Heart left ventricle (tissue), 16 donors: ENCODE measurements at regions not wholly inside any gene's neighbourhood (a gene's known extent, or its start where the extent isn't known, plus 50 kb on each side); places are given as distances from the start of the nearest gene placed in this dataset.
A peak's percentile ranks its signal among the peaks of the same experiment; 100 is the strongest.

ENCODE experiments used
- ATAC-seq, 4 donors: fragments of 200-7000 bp; cut with Tn5 transposase; one replicate each; pipeline ENCODE4 v1.9.1; 2020 to 2022; ENCODE audit warnings: moderate library complexity in 4 of 4, mild to moderate bottlenecking in 3 of 4, moderate number of reproducible peaks in 1 of 4
- DNase-seq, 5 donors: peaks; one replicate each; pipeline ENCODE4 v3.0.0-alpha.2; 2020
- H3K27ac ChIP-seq, 12 donors: fragments of 200-600 bp; sonication (generic) in 4 of 12; one replicate each; pipeline versions ENCODE4 v1.5.0 to v1.8.0; 2016 to 2022; ENCODE audit warnings: mild to moderate bottlenecking in 2 of 12
- H3K27me3 ChIP-seq, 9 donors: fragments of 200-600 bp; sonication (generic) in 2 of 9; one replicate each; pipeline versions ENCODE4 v1.5.1 to v1.8.0; 2016 to 2022; ENCODE audit warnings: mild to moderate bottlenecking in 3 of 9
- H3K36me3 ChIP-seq, 9 donors: fragments of 200-600 bp; sonication (generic) in 2 of 9; one replicate each; pipeline versions ENCODE4 v1.5.0 to v1.8.0; 2018 to 2022; ENCODE audit warnings: mild to moderate bottlenecking in 2 of 9
- H3K4me1 ChIP-seq, 12 donors: fragments of 200-600 bp; sonication (generic) in 4 of 12; one replicate each; pipeline versions ENCODE4 v1.5.0 to v1.8.0; 2016 to 2022; ENCODE audit warnings: mild to moderate bottlenecking in 3 of 12
- H3K4me3 ChIP-seq, 12 donors: fragments of 200-600 bp; sonication (generic) in 4 of 12; one replicate each; pipeline versions ENCODE4 v1.5.0 to v1.8.0; 2017 to 2022; ENCODE audit warnings: mild to moderate bottlenecking in 9 of 12, moderate library complexity in 4 of 12
- H3K9me3 ChIP-seq, 12 donors: fragments of 200-600 bp; sonication (generic) in 4 of 12; one replicate each; pipeline versions ENCODE4 v1.5.0 to v1.8.0; 2016 to 2022; ENCODE audit warnings: mild to moderate bottlenecking in 1 of 12
- POLR2A ChIP-seq, 2 donors: fragments of 450-650 bp; IDR thresholded peaks; one replicate each; pipeline ENCODE4 v1.6.1; 2017; ENCODE audit warnings: antibody characterized with exemption in 2 of 2, mild to moderate bottlenecking in 2 of 2, moderate library complexity in 2 of 2
- WGBS, 4 donors: extraction: QIAGEN DNeasy Blood & Tissue Kit in 2 of 4; methylation state at CpG; one replicate each; pipeline versions ENCODE4 v1.1.5 to v1.1.7; 2013 to 2018; 5-methylcytosine and 5-hydroxymethylcytosine counted together
- intact Hi-C, 10 donors: fragments of 100-400 bp; cut with DNase I; formaldehyde crosslinking; loops; one replicate each; pipeline versions ENCODE4 v1.11.1 to v1.14.2; 2022
- TF ChIP-seq, protein P1 (sequence below), 12 donors: fragments of 200-600 bp; sonication (generic) in 4 of 12; IDR thresholded peaks; one replicate each; pipeline versions ENCODE4 v1.5.0 to v1.8.0; 2018 to 2022; ENCODE audit warnings: antibody characterized with exemption in 12 of 12, mild to moderate bottlenecking in 5 of 12
- donor health status: ischemic (EF 13 %, LVEDD 7.1; RV severe dilation, severe dysfunction).
- donor health status: healthy with polysubstance abuse.
- donor health status: DM: no; HTN: yes; CAD: no.
- donor health status: DM: no; HTN: no; CAD: no.
- donor health status: ischemic (EF 25% LVEDD 6.9; RV normal size, moderate dysfunction).
- donor health status: ischemic (EF 25% LVEDD 5.7; RV mildly dilated, moderate dysfunction).
- donor health status: healthy.
- donor health status: DM: yes; HTN: yes; CAD: no.
- donor health status: ischemic (EF 35%, LVEDD 5.7; RV mildly dilated, moderate dysfunction).
- donor health status: nonischemic (EF 11% LVEDD 7.7; RV severe dilation, severe dysfunction).
- donor health status: DM: yes; HTN: yes; CAD: no.
- donor health status: PGD.
- donor health status: ischemic (EF 29% LVEDD 5.4; RV normal size, mild dysfunction).
- donor health status: nonischemic (EF 23%, LVEDD 6.1; RV moderate dilation, normal function).

GRCh38 chr11:127226949-127227348 is 226.4 kb upstream of the KIRREL3 start:
- H3K27me3 ChIP-seq, result no peaks in the 10 kb centered on the region
- H3K4me1 ChIP-seq, result peaks cover 0 to 2% (median 0%) of the 10 kb centered on the region in 12 donors
- intact Hi-C loops, result no loop called here
- H3K9me3 ChIP-seq, result no peaks in the 10 kb centered on the region
- TF ChIP-seq, protein P1, sequence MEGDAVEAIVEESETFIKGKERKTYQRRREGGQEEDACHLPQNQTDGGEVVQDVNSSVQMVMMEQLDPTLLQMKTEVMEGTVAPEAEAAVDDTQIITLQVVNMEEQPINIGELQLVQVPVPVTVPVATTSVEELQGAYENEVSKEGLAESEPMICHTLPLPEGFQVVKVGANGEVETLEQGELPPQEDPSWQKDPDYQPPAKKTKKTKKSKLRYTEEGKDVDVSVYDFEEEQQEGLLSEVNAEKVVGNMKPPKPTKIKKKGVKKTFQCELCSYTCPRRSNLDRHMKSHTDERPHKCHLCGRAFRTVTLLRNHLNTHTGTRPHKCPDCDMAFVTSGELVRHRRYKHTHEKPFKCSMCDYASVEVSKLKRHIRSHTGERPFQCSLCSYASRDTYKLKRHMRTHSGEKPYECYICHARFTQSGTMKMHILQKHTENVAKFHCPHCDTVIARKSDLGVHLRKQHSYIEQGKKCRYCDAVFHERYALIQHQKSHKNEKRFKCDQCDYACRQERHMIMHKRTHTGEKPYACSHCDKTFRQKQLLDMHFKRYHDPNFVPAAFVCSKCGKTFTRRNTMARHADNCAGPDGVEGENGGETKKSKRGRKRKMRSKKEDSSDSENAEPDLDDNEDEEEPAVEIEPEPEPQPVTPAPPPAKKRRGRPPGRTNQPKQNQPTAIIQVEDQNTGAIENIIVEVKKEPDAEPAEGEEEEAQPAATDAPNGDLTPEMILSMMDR (IDR thresholded peaks at IDR 0.05), result no peak
- WGBS, 4 donors, result 69 to 81% (median 79%) methylated on average over 2 of the region's 2 CpGs
- ATAC-seq (peak in 1 of 4 donors; percentile 20), DNase-seq (no peak)
- H3K27ac ChIP-seq, result no peak overlapping the region
- H3K36me3 ChIP-seq, result no peaks in the 10 kb centered on the region
- H3K4me3 ChIP-seq, result no peak overlapping the region

GRCh38 chr11:127226380-127226779 is 225.8 kb upstream of the KIRREL3 start:
- H3K27me3 ChIP-seq, result no peaks in the 10 kb centered on the region
- peaks cover 0 to 2% (median 0%) of the 10 kb centered on the region in 12 donors for H3K4me1 ChIP-seq
- WGBS, 4 donors, result 67 to 81% (median 75%) methylated on average over 1 of the region's 1 CpG
- peak in 2 of 4 donors; percentile 59 to 75 for ATAC-seq
- no peaks in the 10 kb centered on the region for H3K36me3 ChIP-seq
- no peak overlapping the region for H3K27ac ChIP-seq
- intact Hi-C loops, result no loop called here
- no peak for DNase-seq
- H3K4me3 ChIP-seq, result no peak overlapping the region
- TF ChIP-seq POLR2A (IDR thresholded peaks at IDR 0.05), result no peak
- TF ChIP-seq, protein P1 (IDR thresholded peaks at IDR 0.05), result no peak
- H3K9me3 ChIP-seq, result no peaks in the 10 kb centered on the region

- DNase-seq (no peak), ATAC-seq (no peak)
- no peak for TF ChIP-seq POLR2A (IDR thresholded peaks at IDR 0.05)
- TF ChIP-seq, protein P1 (IDR thresholded peaks at IDR 0.05), result no peak
- Histone ChIP-seq H3K27ac (no peak overlapping the region), H3K36me3 (no peaks in the 10 kb centered on the region), H3K4me3 (no peak overlapping the region), H3K27me3 (no peaks in the 10 kb centered on the region), H3K9me3 (no peaks in the 10 kb centered on the region), H3K4me1 (peaks cover 0 to 2% (median 0%) of the 10 kb centered on the region in 12 donors)
- intact Hi-C loops, result no loop called here
- WGBS, 4 donors, result 90 to 95% (median 93%) methylated on average over 1 of the region's 1 CpG
Observed at GRCh38 chr11:127225619-127226018, 225.0 kb upstream of the KIRREL3 start.

GRCh38 chr11:127224276-127224675 is 223.7 kb upstream of the KIRREL3 start:
- intact Hi-C loops, result no loop called here
- DNase-seq (no peak), ATAC-seq (no peak)
- Histone ChIP-seq H3K27ac (no peak overlapping the region), H3K36me3 (no peaks in the 10 kb centered on the region), H3K27me3 (no peaks in the 10 kb centered on the region), H3K4me3 (no peak overlapping the region), H3K9me3 (no peaks in the 10 kb centered on the region), H3K4me1 (peaks cover 0 to 2% (median 0%) of the 10 kb centered on the region in 12 donors)
- TF ChIP-seq POLR2A (IDR thresholded peaks at IDR 0.05), result no peak
- TF ChIP-seq, protein P1 (IDR thresholded peaks at IDR 0.05), result no peak
- 50 to 65% (median 58%) methylated on average over 2 of the region's 2 CpGs for WGBS, 4 donors
